ENCODE measurements at regions not wholly inside any gene's neighbourhood (a gene's known extent, or its start where the extent isn't known, plus 50 kb on each side); places are given as distances from the start of the nearest gene placed in this dataset.

GRCh38 chr10:120969219-120969645 is 118.1 kb downstream of the WDR11 start:
- ChIA-PET CTCF (interaction anchor here (1.4 kb wide), 1 partner anchor 26 kb away, joined by 3 read pairs; no protein-coding TSS in a partner anchor), SMC1A (ENCODE audit: uncharacterized antibody, unreplicated experiment) (no interaction called here), POLR2A (no interaction called here), RAD21 (ENCODE audit: unreplicated experiment) (no interaction called here)
- whole genome bisulfite sequencing (ENCODE audit: insufficient coverage, insufficient replicate concordance, low lambda C conversion rate, missing lambda C conversion rate) = 2% methylated on average over 5 of the region's 5 CpGs
- BruUV-seq (replicated peaks) = no TSS peak
- H3K9me3 ChIP-seq (replicated peaks; ENCODE audit: control insufficient read depth, insufficient read depth, low read length) = no peaks in the 10 kb centered on the region; the same call in 2 of the 3 replicates
- H3K79me2 ChIP-seq (ENCODE audit: control insufficient read depth, insufficient read depth, low read length) = no peaks in the 10 kb centered on the region
- peaks cover 0 to 6% of the 10 kb centered on the region in 2 experiments; a peak in 1 of 4 replicates for H3K27me3 ChIP-seq (replicated peaks in 1 of 2; ENCODE audit: control insufficient read depth in 2 of 2, insufficient read depth in 2 of 2, low read length in 1 of 2)
- no peaks in the 10 kb centered on the region for H3K36me3 ChIP-seq (ENCODE audit: control insufficient read depth in 2 of 2, insufficient read depth in 2 of 2, low read length in 1 of 2)
- H4K20me1 ChIP-seq (ENCODE audit: control insufficient read depth, insufficient read depth) = no peaks in the 10 kb centered on the region
- H3K27ac ChIP-seq (ENCODE audit: control insufficient read depth, insufficient read depth) = no peak overlapping the region
- H3K4me1 ChIP-seq (ENCODE audit: control insufficient read depth, insufficient read depth, low read length) = no peaks in the 10 kb centered on the region
- no peak overlapping the region for H3K9ac ChIP-seq (ENCODE audit: control insufficient read depth, insufficient read depth, low read length)
- H2AFZ ChIP-seq (ENCODE audit: control insufficient read depth, low read depth, low read length) = no peak overlapping the region
- ATAC-seq = peak; percentile 79
- in situ Hi-C loops (cut with MboI) = no loop called here
- intact Hi-C loops (cut with micrococcal nuclease; ENCODE audit: unreplicated experiment) = no loop called here
- peak; percentile 40 for DNase-seq (ENCODE audit: low read depth, low spot score)
- FAIRE-seq = peak; percentile 41
- no peak overlapping the region for H3K4me3 ChIP-seq
- no peak overlapping the region for H3K4me2 ChIP-seq (ENCODE audit: control insufficient read depth, insufficient read depth)
- TF ChIP-seq CHD2 (IDR thresholded peaks at IDR 0.05; ENCODE audit: borderline replicate concordance, low read depth, low read length) = no peak
- TF ChIP-seq RUNX3 (IDR thresholded peaks at IDR 0.05; ENCODE audit: low read length) = peak; percentile 94
- no peak for TF ChIP-seq GATAD2B (conservative IDR thresholded peaks at IDR 0.05; ENCODE audit: low read depth)
- TF ChIP-seq EED (IDR thresholded peaks at IDR 0.05; ENCODE audit: low read depth) = no peak
- TF ChIP-seq SMAD5 (IDR thresholded peaks at IDR 0.05; ENCODE audit: low read depth) = no peak
- no peak for TF ChIP-seq TBL1XR1 (IDR thresholded peaks at IDR 0.05; ENCODE audit: low read depth, low read length)
- TF ChIP-seq MEF2B (IDR thresholded peaks at IDR 0.05; ENCODE audit: partially characterized antibody, poor library complexity, severe bottlenecking) = peak; percentile 72
- peak; percentile 57 to 69; a peak in 3 of 4 replicates for TF ChIP-seq IKZF2 (IDR thresholded peaks at IDR 0.05)
- TF ChIP-seq EP300 (IDR thresholded peaks at IDR 0.05; ENCODE audit: borderline replicate concordance in 1 of 2, control insufficient read depth in 1 of 2, low read depth in 2 of 2, low read length in 2 of 2) = peak in 1 of 2 experiments; percentile 22; a peak in 1 of 4 replicates
- TF ChIP-seq CREB1 (IDR thresholded peaks at IDR 0.05; ENCODE audit: low read depth) = peak; percentile 25; the same call in 1 of the 2 replicates
- TF ChIP-seq ZNF384 (IDR thresholded peaks at IDR 0.05; ENCODE audit: borderline replicate concordance, low read depth, low read length) = no peak
- TF ChIP-seq WRNIP1 (IDR thresholded peaks at IDR 0.05; ENCODE audit: borderline replicate concordance, low read depth, low read length) = no peak
- TF ChIP-seq ATF7 (IDR thresholded peaks at IDR 0.05; ENCODE audit: low read depth) = peak; percentile 44
- no peak for TF ChIP-seq NR2F1 (conservative IDR thresholded peaks at IDR 0.05)
- no peak for TF ChIP-seq ZBED1 (IDR thresholded peaks at IDR 0.05; ENCODE audit: borderline replicate concordance)
- peak in 1 of 2 experiments; percentile 76; a peak in 2 of 4 replicates for TF ChIP-seq CEBPB (IDR thresholded peaks at IDR 0.05; ENCODE audit: borderline replicate concordance in 1 of 2, low read depth in 2 of 2, low read length in 2 of 2)
- no peak for TF ChIP-seq ASH2L (IDR thresholded peaks at IDR 0.05; ENCODE audit: borderline replicate concordance, low read depth)
- TF ChIP-seq PAX5 (IDR thresholded peaks at IDR 0.05; ENCODE audit: borderline replicate concordance, low read depth, low read length) = peak; percentile 50; the same call in 1 of the 2 replicates
- TF ChIP-seq RELB (IDR thresholded peaks at IDR 0.05; ENCODE audit: low read depth) = 0 out of 2 replicates have a peak, but pooled peaks have one; percentile 22
- peak; percentile 37; the same call in 1 of the 2 replicates for TF ChIP-seq JUNB (IDR thresholded peaks at IDR 0.05)
- no peak for TF ChIP-seq TARDBP (IDR thresholded peaks at IDR 0.05; ENCODE audit: borderline replicate concordance)
- TF ChIP-seq MLLT1 (IDR thresholded peaks at IDR 0.05) = peak; percentile 56; the same call in 1 of the 2 replicates
- TF ChIP-seq CHD4 (IDR thresholded peaks at IDR 0.05) = no peak
- TF ChIP-seq BHLHE40 (IDR thresholded peaks at IDR 0.05; ENCODE audit: borderline replicate concordance in 1 of 2, low read depth in 2 of 2, low read length in 1 of 2) = 0 out of 4 replicates have a peak, but pooled peaks of 1 of the 2 experiments have one; percentile 12
- no peak for TF ChIP-seq EGR1 (IDR thresholded peaks at IDR 0.05; ENCODE audit: borderline replicate concordance in 1 of 2, low read depth in 2 of 2, low read length in 2 of 2)

All from GM12878 (cell line).